ENCODE measurements at regions not wholly inside any gene's neighbourhood (a gene's known extent, or its start where the extent isn't known, plus 50 kb on each side); places are given as distances from the start of the nearest gene placed in this dataset.

GRCh38 chr5:68424799-68425537 is 209.4 kb downstream of the PIK3R1 start:
- H3K4me3 ChIP-seq (ENCODE audit: low read depth, low read length), result no peak overlapping the region
- peak; percentile 32 for DNase-seq (ENCODE audit: low read depth)
- TF ChIP-seq, protein P1, sequence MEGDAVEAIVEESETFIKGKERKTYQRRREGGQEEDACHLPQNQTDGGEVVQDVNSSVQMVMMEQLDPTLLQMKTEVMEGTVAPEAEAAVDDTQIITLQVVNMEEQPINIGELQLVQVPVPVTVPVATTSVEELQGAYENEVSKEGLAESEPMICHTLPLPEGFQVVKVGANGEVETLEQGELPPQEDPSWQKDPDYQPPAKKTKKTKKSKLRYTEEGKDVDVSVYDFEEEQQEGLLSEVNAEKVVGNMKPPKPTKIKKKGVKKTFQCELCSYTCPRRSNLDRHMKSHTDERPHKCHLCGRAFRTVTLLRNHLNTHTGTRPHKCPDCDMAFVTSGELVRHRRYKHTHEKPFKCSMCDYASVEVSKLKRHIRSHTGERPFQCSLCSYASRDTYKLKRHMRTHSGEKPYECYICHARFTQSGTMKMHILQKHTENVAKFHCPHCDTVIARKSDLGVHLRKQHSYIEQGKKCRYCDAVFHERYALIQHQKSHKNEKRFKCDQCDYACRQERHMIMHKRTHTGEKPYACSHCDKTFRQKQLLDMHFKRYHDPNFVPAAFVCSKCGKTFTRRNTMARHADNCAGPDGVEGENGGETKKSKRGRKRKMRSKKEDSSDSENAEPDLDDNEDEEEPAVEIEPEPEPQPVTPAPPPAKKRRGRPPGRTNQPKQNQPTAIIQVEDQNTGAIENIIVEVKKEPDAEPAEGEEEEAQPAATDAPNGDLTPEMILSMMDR (IDR thresholded peaks at IDR 0.05; ENCODE audit: insufficient read depth, low read length), result no peak

GRCh38 chr5:68426586-68426985 is 211.0 kb downstream of the PIK3R1 start:
- no peak for DNase-seq (ENCODE audit: low read depth)
- H3K4me3 ChIP-seq (ENCODE audit: low read depth, low read length), result no peak overlapping the region
- TF ChIP-seq, protein P1 (IDR thresholded peaks at IDR 0.05; ENCODE audit: insufficient read depth, low read length), result no peak

DNA sequence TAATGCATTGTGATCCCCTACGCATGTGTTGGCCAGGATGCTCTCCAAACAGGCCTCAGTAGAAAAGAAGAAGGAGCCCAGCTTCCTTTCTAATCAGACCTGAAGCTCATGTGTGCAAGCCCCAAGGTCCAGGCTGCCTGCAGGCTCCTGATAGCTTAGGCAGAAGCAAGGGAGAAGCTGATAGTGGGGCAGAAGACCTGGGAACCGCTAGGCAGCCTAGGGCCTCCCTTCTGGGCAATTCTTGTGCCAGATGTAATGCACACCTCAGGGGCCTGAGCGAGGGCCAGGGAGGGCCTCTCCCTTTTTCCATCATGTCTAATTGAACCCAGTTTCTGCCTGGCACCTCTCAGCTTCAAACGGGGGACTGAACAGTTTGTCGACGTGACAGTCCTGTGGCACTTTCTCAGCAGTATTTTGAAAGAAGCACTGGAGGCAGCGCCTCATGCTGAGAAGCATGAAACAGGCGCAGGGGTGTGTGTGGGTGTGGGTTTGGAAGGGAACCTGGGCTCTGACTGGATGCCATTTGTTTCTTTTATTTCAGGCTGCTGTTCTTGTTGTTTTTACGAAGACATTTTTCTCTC is 212.8 kb downstream of the PIK3R1 start:
- no peak overlapping the region for H3K4me3 ChIP-seq (ENCODE audit: low read depth, low read length)
- no peak for DNase-seq (ENCODE audit: low read depth)
- TF ChIP-seq, protein P1 (IDR thresholded peaks at IDR 0.05; ENCODE audit: insufficient read depth, low read length), result no peak

DNA sequence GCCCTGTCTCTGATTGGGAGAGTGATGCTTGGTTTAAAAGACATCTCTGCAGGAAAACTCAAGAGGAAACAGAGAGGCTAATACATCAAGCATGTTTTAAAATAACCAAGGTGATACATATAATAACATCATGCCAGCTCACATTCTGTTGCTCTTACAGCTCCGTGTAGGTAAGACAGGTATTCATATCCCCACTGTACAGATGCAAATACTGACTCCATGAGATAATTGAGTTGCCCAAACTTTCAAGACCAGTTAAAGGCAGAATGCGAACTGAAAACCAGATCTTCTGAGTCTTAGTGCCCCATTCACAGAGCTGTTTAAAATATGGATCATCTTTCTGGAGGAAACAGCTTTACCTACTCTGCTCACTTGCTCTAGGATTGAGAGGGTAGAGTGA is 214.0 kb downstream of the PIK3R1 start:
- H3K4me3 ChIP-seq (ENCODE audit: low read depth, low read length), result no peak overlapping the region
- DNase-seq (ENCODE audit: low read depth), result no peak
- TF ChIP-seq, protein P1 (IDR thresholded peaks at IDR 0.05; ENCODE audit: insufficient read depth, low read length), result no peak

DNA sequence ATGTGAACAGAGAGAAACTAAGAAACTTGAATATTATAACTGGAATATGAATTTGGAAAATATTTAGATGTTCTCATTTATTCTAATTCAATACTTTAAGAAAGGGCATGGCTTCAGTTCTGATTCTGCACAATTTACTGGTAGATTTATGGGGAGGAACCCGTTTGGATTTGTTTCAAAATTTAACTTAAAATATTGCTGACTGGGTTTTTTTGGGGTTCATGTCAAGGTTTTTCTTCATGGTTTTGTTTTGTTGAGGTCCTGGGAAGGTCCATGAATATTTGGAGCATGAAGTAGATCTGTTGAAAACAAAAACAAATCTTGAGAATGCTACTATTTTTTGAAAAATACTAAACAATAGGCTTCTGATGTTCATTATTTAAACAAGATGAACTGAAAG is 214.7 kb downstream of the PIK3R1 start:
- TF ChIP-seq, protein P1 (IDR thresholded peaks at IDR 0.05; ENCODE audit: insufficient read depth, low read length), result no peak
- DNase-seq (ENCODE audit: low read depth), result no peak
- H3K4me3 ChIP-seq (ENCODE audit: low read depth, low read length), result no peak overlapping the region

DNA sequence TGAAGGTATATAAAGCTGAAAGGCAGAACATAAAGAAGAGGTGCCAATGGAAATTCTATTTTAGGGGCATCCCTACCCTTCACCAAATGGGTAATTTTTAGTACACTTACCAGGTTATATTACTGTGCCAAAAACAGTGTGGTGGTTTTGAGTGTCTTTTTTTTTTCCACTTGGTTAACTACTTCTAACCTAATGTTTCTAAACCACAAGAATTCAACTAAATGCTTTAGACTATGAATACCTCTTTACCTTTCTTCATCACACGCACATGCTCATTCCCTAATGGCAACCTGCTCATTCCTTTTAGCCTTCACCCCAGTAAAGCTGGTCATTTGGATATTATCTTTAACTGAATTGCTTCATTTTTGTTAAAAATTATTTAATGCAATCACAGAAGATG is 215.6 kb downstream of the PIK3R1 start:
- H3K4me3 ChIP-seq (ENCODE audit: low read depth, low read length), result no peak overlapping the region
- no peak for DNase-seq (ENCODE audit: low read depth)
- TF ChIP-seq, protein P1 (IDR thresholded peaks at IDR 0.05; ENCODE audit: insufficient read depth, low read length), result no peak

All from fibroblast of the aortic adventitia (primary cell).